ENCODE measurements at regions not wholly inside any gene's neighbourhood (a gene's known extent, or its start where the extent isn't known, plus 50 kb on each side); places are given as distances from the start of the nearest gene placed in this dataset.

- H3K9me3 ChIP-seq (ENCODE audit: control insufficient read depth, low read length), result peaks cover 5% of the 10 kb centered on the region
- WGBS, result 74% methylated on average over 3 of the region's 3 CpGs
- intact Hi-C loops (cut with DNase I), result no loop called here
These were observed 788.2 kb upstream of the ALCAM start for GRCh38 chr3:104578558-104578957.

GRCh38 chr3:104582092-104582491, 784.6 kb upstream of the ALCAM start:
- intact Hi-C loops (cut with DNase I), result no loop called here
- Histone ChIP-seq H3K4me1 (ENCODE audit: control insufficient read depth, insufficient read depth, low read length) (no peaks in the 10 kb centered on the region), H3K27me3 (ENCODE audit: control insufficient read depth, insufficient read depth) (no peaks in the 10 kb centered on the region), H3K27ac (ENCODE audit: low read length) (no peak overlapping the region), H3K4me3 (ENCODE audit: low read length) (no peak overlapping the region), H3K9me3 (ENCODE audit: control insufficient read depth, low read length) (peaks cover 4% of the 10 kb centered on the region)
- no peak for ATAC-seq
- DNase-seq, result no peak

More at GRCh38 chr3:104578558-104578957, 788.2 kb upstream of the ALCAM start:
- Histone ChIP-seq H3K27me3 (ENCODE audit: control insufficient read depth, insufficient read depth) (no peaks in the 10 kb centered on the region), H3K4me3 (ENCODE audit: low read length) (no peak overlapping the region), H3K27ac (ENCODE audit: low read length) (no peak overlapping the region), H3K4me1 (ENCODE audit: control insufficient read depth, insufficient read depth, low read length) (no peaks in the 10 kb centered on the region)
- no peak for DNase-seq
- ATAC-seq, result no peak

- WGBS, result 63% methylated on average over 5 of the region's 5 CpGs
- Histone ChIP-seq H3K9me3 (ENCODE audit: control insufficient read depth, low read length) (no peaks in the 10 kb centered on the region), H3K4me3 (ENCODE audit: low read length) (no peak overlapping the region), H3K27me3 (ENCODE audit: control insufficient read depth, insufficient read depth) (no peaks in the 10 kb centered on the region), H3K4me1 (ENCODE audit: control insufficient read depth, insufficient read depth, low read length) (no peaks in the 10 kb centered on the region), H3K27ac (ENCODE audit: low read length) (no peak overlapping the region)
- intact Hi-C loops (cut with DNase I), result no loop called here
- ATAC-seq (no peak), DNase-seq (no peak)
These were observed 782.0 kb upstream of the ALCAM start for GRCh38 chr3:104584682-104585081.

GRCh38 chr3:104586344-104586743, 780.4 kb upstream of the ALCAM start:
- no peak overlapping the region for H3K4me3 ChIP-seq (ENCODE audit: low read length)
- no peaks in the 10 kb centered on the region for H3K4me1 ChIP-seq (ENCODE audit: control insufficient read depth, insufficient read depth, low read length)
- no peaks in the 10 kb centered on the region for H3K27me3 ChIP-seq (ENCODE audit: control insufficient read depth, insufficient read depth)
- no peak overlapping the region for H3K27ac ChIP-seq (ENCODE audit: low read length)
- intact Hi-C loops (cut with DNase I), result no loop called here
- DNase-seq (no peak), ATAC-seq (no peak)
- no peaks in the 10 kb centered on the region for H3K9me3 ChIP-seq (ENCODE audit: control insufficient read depth, low read length)

GRCh38 chr3:104588442-104588841, 778.3 kb upstream of the ALCAM start:
- H3K4me3 ChIP-seq (ENCODE audit: low read length), result no peak overlapping the region
- WGBS, result 84% methylated on average over 3 of the region's 3 CpGs
- ATAC-seq, result no peak
- no peaks in the 10 kb centered on the region for H3K27me3 ChIP-seq (ENCODE audit: control insufficient read depth, insufficient read depth)
- no peak for DNase-seq
- no peak overlapping the region for H3K27ac ChIP-seq (ENCODE audit: low read length)
- no peaks in the 10 kb centered on the region for H3K9me3 ChIP-seq (ENCODE audit: control insufficient read depth, low read length)
- intact Hi-C loops (cut with DNase I), result no loop called here
- no peaks in the 10 kb centered on the region for H3K4me1 ChIP-seq (ENCODE audit: control insufficient read depth, insufficient read depth, low read length)

- ATAC-seq (no peak), DNase-seq (no peak)
- intact Hi-C loops (cut with DNase I), result no loop called here
- H3K4me3 ChIP-seq (ENCODE audit: low read length), result no peak overlapping the region
- H3K27ac ChIP-seq (ENCODE audit: low read length), result no peak overlapping the region
- no peaks in the 10 kb centered on the region for H3K4me1 ChIP-seq (ENCODE audit: control insufficient read depth, insufficient read depth, low read length)
- 82% methylated on average over 3 of the region's 3 CpGs for WGBS
- H3K9me3 ChIP-seq (ENCODE audit: control insufficient read depth, low read length), result no peaks in the 10 kb centered on the region
- no peaks in the 10 kb centered on the region for H3K27me3 ChIP-seq (ENCODE audit: control insufficient read depth, insufficient read depth)
These were observed 774.9 kb upstream of the ALCAM start for GRCh38 chr3:104591776-104592175.

- H3K27me3 ChIP-seq (ENCODE audit: control insufficient read depth, insufficient read depth), result no peaks in the 10 kb centered on the region
- no peaks in the 10 kb centered on the region for H3K9me3 ChIP-seq (ENCODE audit: control insufficient read depth, low read length)
- WGBS, result 91% methylated on average over 2 of the region's 2 CpGs
- no peak for ATAC-seq
- no peaks in the 10 kb centered on the region for H3K4me1 ChIP-seq (ENCODE audit: control insufficient read depth, insufficient read depth, low read length)
- H3K4me3 ChIP-seq (ENCODE audit: low read length), result no peak overlapping the region
- no peak overlapping the region for H3K27ac ChIP-seq (ENCODE audit: low read length)
- DNase-seq, result no peak
- intact Hi-C loops (cut with DNase I), result no loop called here
These were observed 772.2 kb upstream of the ALCAM start for GRCh38 chr3:104594491-104594890.

- no peaks in the 10 kb centered on the region for H3K9me3 ChIP-seq (ENCODE audit: control insufficient read depth, low read length)
- no peak for ATAC-seq
- intact Hi-C loops (cut with DNase I), result no loop called here
- no peak for DNase-seq
- no peaks in the 10 kb centered on the region for H3K27me3 ChIP-seq (ENCODE audit: control insufficient read depth, insufficient read depth)
- H3K4me1 ChIP-seq (ENCODE audit: control insufficient read depth, insufficient read depth, low read length), result no peaks in the 10 kb centered on the region
- 95% methylated on average over 2 of the region's 2 CpGs for WGBS
- no peak overlapping the region for H3K4me3 ChIP-seq (ENCODE audit: low read length)
- H3K27ac ChIP-seq (ENCODE audit: low read length), result no peak overlapping the region
These were observed 770.7 kb upstream of the ALCAM start for GRCh38 chr3:104596054-104596453.

- Histone ChIP-seq H3K27me3 (ENCODE audit: control insufficient read depth, insufficient read depth) (no peaks in the 10 kb centered on the region), H3K4me1 (ENCODE audit: control insufficient read depth, insufficient read depth, low read length) (no peaks in the 10 kb centered on the region), H3K27ac (ENCODE audit: low read length) (no peak overlapping the region), H3K4me3 (ENCODE audit: low read length) (no peak overlapping the region), H3K9me3 (ENCODE audit: control insufficient read depth, low read length) (no peaks in the 10 kb centered on the region)
- ATAC-seq (no peak), DNase-seq (no peak)
- intact Hi-C loops (cut with DNase I), result no loop called here
- WGBS, result 32% methylated on average over 2 of the region's 2 CpGs
These were observed 770.2 kb upstream of the ALCAM start for GRCh38 chr3:104596551-104596950.

GRCh38 chr3:104598848-104599511, 767.7 kb upstream of the ALCAM start:
- Histone ChIP-seq H3K4me1 (ENCODE audit: control insufficient read depth, insufficient read depth, low read length) (no peaks in the 10 kb centered on the region), H3K4me3 (ENCODE audit: low read length) (no peak overlapping the region), H3K27me3 (ENCODE audit: control insufficient read depth, insufficient read depth) (no peaks in the 10 kb centered on the region), H3K9me3 (ENCODE audit: control insufficient read depth, low read length) (no peaks in the 10 kb centered on the region), H3K27ac (ENCODE audit: low read length) (no peak overlapping the region)
- WGBS, result 82% methylated on average over 6 of the region's 6 CpGs
- ATAC-seq (no peak), DNase-seq (no peak)
- intact Hi-C loops (cut with DNase I), result no loop called here

GRCh38 chr3:104604326-104605010, 762.2 kb upstream of the ALCAM start:
- DNase-seq (no peak), ATAC-seq (no peak)
- Histone ChIP-seq H3K27ac (ENCODE audit: low read length) (no peak overlapping the region), H3K9me3 (ENCODE audit: control insufficient read depth, low read length) (no peaks in the 10 kb centered on the region), H3K4me1 (ENCODE audit: control insufficient read depth, insufficient read depth, low read length) (no peaks in the 10 kb centered on the region), H3K27me3 (ENCODE audit: control insufficient read depth, insufficient read depth) (no peaks in the 10 kb centered on the region), H3K4me3 (ENCODE audit: low read length) (no peak overlapping the region)
- 54% methylated on average over 3 of the region's 3 CpGs for WGBS
- intact Hi-C loops (cut with DNase I), result no loop called here

GRCh38 chr3:104606812-104607211, 759.9 kb upstream of the ALCAM start:
- Histone ChIP-seq H3K27me3 (ENCODE audit: control insufficient read depth, insufficient read depth) (no peaks in the 10 kb centered on the region), H3K4me1 (ENCODE audit: control insufficient read depth, insufficient read depth, low read length) (no peaks in the 10 kb centered on the region), H3K9me3 (ENCODE audit: control insufficient read depth, low read length) (no peaks in the 10 kb centered on the region), H3K4me3 (ENCODE audit: low read length) (no peak overlapping the region), H3K27ac (ENCODE audit: low read length) (no peak overlapping the region)
- DNase-seq (no peak), ATAC-seq (no peak)
- 47% methylated on average over 2 of the region's 2 CpGs for WGBS
- intact Hi-C loops (cut with DNase I), result no loop called here
